NCI-H82 (cell line): ENCODE measurements at regions not wholly inside any gene's neighbourhood (a gene's known extent, or its start where the extent isn't known, plus 50 kb on each side); places are given as distances from the start of the nearest gene placed in this dataset.
"Not testable (repeated sequence)": the region's sequence is repeated elsewhere in the genome, so short reads cannot be mapped to it uniquely, and the experiment has no call there.

Experiments
- DNase-seq: peaks from one replicate; lab custom pipeline; 2025; lab: John Stamatoyannopoulos, UW

GRCh38 chr21:25234857-25235801 lies 372.2 kb downstream of the MRPL39 start:
- no peak for DNase-seq

GRCh38 chr21:25220954-25221353 lies 386.3 kb downstream of the MRPL39 start:
- DNase-seq = no peak

GRCh38 chr21:25220169-25220568 lies 387.1 kb downstream of the MRPL39 start:
- no peak for DNase-seq

- no peak for DNase-seq
These were observed 391.4 kb downstream of the MRPL39 start for GRCh38 chr21:25215698-25216384.

- no peak for DNase-seq
These were observed 392.6 kb downstream of the MRPL39 start for GRCh38 chr21:25214676-25215075.

- DNase-seq = no peak
These were observed 407.3 kb downstream of the MRPL39 start for GRCh38 chr21:25199944-25200343.

GRCh38 chr21:25191141-25191540 lies 416.1 kb downstream of the MRPL39 start:
- DNase-seq = no peak

- no peak for DNase-seq
These were observed 417.8 kb downstream of the MRPL39 start for GRCh38 chr21:25189497-25189896.

- no peak for DNase-seq
These were observed 418.6 kb downstream of the MRPL39 start for GRCh38 chr21:25188677-25189079.

- DNase-seq = no peak
These were observed 421.0 kb downstream of the MRPL39 start for GRCh38 chr21:25186273-25186672.

- DNase-seq = no peak
These were observed 423.7 kb downstream of the MRPL39 start for GRCh38 chr21:25183577-25183976.

- DNase-seq = not testable (repeated sequence)
These were observed 425.6 kb downstream of the MRPL39 start for GRCh38 chr21:25181690-25182089.

- DNase-seq = no peak
These were observed 428.2 kb downstream of the MRPL39 start for GRCh38 chr21:25179116-25179515.

GRCh38 chr21:25176637-25177412 lies 430.5 kb downstream of the MRPL39 start:
- no peak for DNase-seq

GRCh38 chr21:25175938-25176337 lies 431.3 kb downstream of the MRPL39 start:
- no peak for DNase-seq

- DNase-seq = no peak
These were observed 435.8 kb downstream of the MRPL39 start for GRCh38 chr21:25171438-25171837.

- DNase-seq = no peak
These were observed 436.6 kb downstream of the MRPL39 start for GRCh38 chr21:25170681-25171080.

- DNase-seq = no peak
These were observed 437.9 kb downstream of the MRPL39 start for GRCh38 chr21:25169370-25169769.

- DNase-seq = not testable (repeated sequence)
These were observed 440.4 kb downstream of the MRPL39 start for GRCh38 chr21:25166904-25167303.

- no peak for DNase-seq
These were observed 445.7 kb downstream of the MRPL39 start for GRCh38 chr21:25161571-25161970.

GRCh38 chr21:25155020-25155419 lies 452.3 kb downstream of the MRPL39 start:
- not testable (repeated sequence) for DNase-seq

GRCh38 chr21:25149022-25149421 lies 458.3 kb downstream of the MRPL39 start:
- DNase-seq = no peak
